ENCODE measurements at regions not wholly inside any gene's neighbourhood (a gene's known extent, or its start where the extent isn't known, plus 50 kb on each side); places are given as distances from the start of the nearest gene placed in this dataset.

- TF ChIP-seq CTCF (IDR thresholded peaks at IDR 0.05; ENCODE audit: low read depth, low read length, poor library complexity, severe bottlenecking) (no peak), EZH2phosphoT487 (IDR thresholded peaks at IDR 0.05; ENCODE audit: borderline replicate concordance, low read length) (no peak)
These were observed 1565.9 kb downstream of the SUCLG1 start for GRCh38 chr2:82893190-82893589.

Data from DOHH2 (cell line).